GM12873 (cell line): ENCODE measurements at regions not wholly inside any gene's neighbourhood (a gene's known extent, or its start where the extent isn't known, plus 50 kb on each side); places are given as distances from the start of the nearest gene placed in this dataset.

ENCODE experiments used
- CTCF ChIP-seq: IDR thresholded peaks from 2 replicates; pipeline ENCODE4 v1.5.1; 2012; ENCODE audit warnings: low read depth, mild to moderate bottlenecking, moderate library complexity, low read length, control low read depth; ENCODE audit not compliant: insufficient read depth; ENCODE audit errors: missing control alignments

DNA sequence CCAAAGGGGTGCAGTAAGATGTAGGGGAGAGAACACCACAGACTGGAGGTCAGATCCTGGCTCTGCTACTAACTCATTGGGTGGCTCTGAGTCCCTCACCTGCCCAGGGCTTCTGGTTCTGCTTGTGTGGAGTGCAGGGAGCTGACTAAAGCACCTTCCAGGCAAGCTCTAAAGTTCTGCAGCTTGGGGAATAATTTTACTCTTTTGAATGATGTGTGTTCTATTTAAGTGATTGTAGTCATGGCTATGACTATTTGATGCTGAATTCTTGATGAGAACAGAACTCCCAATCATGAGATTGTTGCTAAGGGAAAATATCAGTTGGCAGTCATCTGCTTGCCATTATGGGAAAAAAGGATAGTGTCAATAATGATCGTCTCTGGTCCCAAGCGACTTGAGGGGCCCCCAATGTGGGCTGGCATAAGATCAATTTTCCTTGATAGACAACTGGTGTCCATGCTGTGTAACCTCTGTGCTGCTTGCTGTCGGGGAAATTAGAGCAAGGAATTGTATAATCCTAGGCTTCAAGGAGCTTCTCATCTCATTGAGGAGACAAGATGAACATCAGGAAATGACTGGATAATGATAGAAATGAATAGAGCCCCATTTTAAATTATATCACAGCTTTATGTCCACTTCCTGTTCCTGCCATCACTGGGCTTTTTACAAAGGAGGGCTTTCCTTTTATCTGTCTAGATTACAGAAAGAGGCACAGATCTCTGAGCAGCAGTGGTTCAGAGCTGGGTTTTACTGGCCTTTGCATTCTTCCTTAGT is 131.7 kb downstream of the SLC4A3 start:
- no peak for TF ChIP-seq CTCF

GRCh38 chr2:219759801-219760200 is 132.4 kb downstream of the SLC4A3 start:
- TF ChIP-seq CTCF = no peak

GRCh38 chr2:219765231-219765911 is 137.9 kb downstream of the SLC4A3 start:
- TF ChIP-seq CTCF = no peak

GRCh38 chr2:219766658-219767057 is 139.2 kb downstream of the SLC4A3 start:
- no peak for TF ChIP-seq CTCF

- TF ChIP-seq CTCF = no peak
Measured at GRCh38 chr2:219769090-219769910, 141.9 kb downstream of the SLC4A3 start.

DNA sequence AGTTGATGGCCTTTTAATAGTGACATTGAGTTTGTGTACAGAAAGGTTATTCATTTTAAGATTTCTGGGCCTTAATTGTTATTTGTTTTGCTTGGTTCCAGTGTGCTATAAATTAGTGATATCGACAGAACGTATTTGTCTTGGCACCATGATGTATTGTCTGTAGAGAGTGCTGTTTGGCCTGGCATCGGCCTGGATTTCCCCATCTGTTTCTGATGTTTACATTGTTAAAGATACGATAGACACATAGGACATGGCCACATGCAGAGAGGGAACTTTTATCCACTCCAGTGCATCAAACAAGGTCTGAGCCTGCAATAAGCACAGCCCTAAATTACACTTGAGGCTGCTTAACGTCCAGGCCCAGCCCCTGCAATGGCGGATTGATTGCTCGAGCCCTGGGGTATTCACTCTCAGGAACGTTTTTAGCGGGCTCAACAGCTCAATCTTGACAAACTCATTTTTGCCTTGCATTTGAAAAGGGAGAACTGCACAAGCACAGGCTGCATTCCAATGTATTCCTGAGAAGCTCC is 144.7 kb downstream of the SLC4A3 start:
- TF ChIP-seq CTCF = no peak

DNA sequence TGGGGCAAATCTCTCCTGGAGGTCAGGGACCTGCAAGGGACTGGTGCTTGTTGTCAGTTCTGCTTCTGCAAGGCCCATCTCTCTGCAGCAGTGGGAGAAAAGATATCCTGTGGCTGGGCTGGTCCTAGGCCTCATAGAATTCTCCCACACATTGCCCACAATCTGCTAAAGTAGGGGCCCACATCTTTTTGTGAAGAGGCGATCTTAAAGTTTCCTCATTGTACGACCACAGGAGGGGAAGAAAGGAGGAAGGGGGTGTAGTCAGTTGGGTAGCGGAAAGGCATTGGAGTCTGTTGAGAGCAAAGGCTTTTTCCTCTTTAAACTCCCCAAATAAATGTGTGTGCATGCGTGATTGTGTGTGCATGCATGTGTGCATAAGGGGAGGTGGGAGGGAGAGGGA is 145.3 kb downstream of the SLC4A3 start:
- no peak for TF ChIP-seq CTCF
